HG03159 (cell line): ENCODE measurements at regions not wholly inside any gene's neighbourhood (a gene's known extent, or its start where the extent isn't known, plus 50 kb on each side); places are given as distances from the start of the nearest gene placed in this dataset.
"Not testable (repeated sequence)": the region's sequence is repeated elsewhere in the genome, so short reads cannot be mapped to it uniquely, and the experiment has no call there.

Source experiments
- ATAC-seq: cut with Tn5 transposase; IDR thresholded peaks from one replicate; pipeline ENCODE4 v1.9.1; 2021; ENCODE audit warnings: mild to moderate bottlenecking, moderate library complexity; ENCODE audit not compliant: unreplicated experiment

DNA sequence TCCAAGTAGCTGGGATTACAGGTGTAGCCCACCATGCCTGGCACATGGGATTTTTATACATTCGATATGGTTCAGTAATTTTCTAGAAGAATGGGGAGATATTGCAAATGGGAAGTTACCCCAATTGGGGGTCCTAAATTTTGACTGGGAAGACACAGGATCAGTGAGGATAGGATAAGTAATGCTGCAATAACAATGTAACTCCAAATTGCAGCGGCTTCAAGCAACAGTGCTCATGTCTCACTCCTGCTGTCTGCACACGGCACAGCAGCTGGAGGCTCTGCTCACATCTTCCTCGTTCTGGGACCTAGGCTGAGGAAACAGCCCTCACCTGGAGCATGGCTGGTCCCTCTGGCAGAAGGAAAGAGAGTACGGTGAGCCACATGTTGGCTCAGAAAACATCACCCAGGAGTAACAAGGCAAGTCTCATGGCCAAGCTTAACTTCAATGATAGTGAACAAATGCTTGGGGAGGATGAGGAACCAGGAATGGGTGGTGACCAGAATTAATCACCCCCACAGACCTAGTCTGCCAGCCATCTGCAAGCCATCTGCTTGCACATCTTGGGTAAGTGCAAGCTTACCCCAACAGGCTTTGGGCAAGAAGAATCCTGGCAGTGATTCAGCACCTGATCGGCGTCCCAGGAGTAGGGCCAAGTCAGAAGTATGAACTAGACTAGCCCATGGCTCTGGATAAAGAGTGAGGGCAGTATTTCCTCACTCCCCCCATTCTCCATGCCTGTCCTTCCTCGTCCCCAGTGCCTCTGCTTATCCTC is 229.2 kb downstream of the COPRS start:
- no peak for ATAC-seq

DNA sequence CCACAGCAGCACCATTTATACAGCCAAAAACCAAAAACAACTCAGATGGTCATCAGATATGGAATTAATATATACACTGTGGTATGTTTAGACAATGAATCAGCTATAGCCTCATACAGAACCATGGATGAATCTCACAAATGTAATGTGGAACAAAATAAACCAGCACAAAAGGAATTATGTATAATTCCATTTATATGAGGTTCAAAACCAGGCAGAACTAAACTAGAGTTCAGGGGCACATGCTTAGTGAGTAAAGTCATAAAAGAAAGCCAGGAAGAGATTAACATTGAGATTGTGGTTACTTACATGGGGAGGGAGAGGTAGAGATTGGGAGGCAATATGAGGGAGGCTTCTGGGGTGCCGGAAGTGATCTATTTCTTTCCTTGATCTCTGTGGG is 231.1 kb downstream of the COPRS start:
- no peak for ATAC-seq

DNA sequence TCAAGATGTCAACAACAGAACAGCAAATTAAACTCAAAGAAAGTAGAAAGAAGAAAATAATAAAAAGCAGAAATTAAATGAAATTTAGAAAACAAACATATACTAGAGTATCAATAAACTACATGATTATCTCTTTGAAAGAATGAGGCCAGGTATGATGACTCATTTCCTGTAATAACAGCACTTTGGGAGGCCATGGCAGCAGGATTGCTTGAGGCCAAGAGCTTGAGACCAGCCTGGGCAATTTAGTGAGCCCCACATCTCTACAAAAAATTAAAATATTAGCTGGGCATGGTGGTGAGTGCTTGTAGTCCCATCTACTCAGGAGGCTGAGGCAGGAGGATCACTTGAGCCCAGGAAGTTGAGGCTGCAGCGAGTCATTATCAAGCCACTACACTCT is 232.5 kb downstream of the RAB11FIP4 start:
- ATAC-seq, result no peak

DNA sequence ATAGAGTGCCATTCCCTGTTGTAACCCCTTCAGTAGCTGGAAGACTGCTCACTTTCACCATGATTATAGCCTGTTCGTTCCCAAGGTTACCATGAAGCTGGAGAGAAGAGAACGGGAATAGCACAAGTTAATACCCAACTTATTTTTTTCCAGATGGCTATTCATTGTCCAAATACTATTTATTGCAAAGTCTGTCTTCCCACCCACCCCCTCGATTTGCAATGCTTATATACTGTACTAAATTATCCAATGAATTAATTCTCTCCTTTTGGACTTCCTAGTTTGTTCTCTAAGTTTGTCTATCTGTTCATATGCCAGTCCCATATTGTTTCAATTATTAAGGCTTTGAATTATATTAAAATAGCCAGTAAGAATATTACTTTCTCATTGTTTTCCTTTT is 231.0 kb downstream of the RAB11FIP4 start:
- ATAC-seq, result no peak

DNA sequence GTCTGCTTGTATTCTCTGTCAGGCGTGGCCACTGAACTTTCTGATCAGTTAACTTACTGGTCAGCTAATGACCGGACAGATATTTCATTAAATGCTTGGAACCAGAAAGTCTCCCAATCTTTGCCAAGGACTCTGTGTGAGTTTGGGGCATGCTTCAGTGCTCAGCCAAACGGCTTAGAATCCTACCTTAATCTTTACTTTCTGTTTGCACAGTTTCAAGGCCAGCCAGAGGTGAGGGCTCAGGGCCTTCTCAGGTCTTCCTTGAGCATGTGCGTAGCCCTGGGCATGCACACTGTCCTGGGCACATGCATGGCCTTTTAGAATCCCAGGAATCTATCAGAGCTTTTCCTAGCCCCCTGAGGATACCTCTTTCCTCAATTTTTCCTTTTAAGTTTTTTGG is 230.1 kb downstream of the RAB11FIP4 start:
- no peak for ATAC-seq

DNA sequence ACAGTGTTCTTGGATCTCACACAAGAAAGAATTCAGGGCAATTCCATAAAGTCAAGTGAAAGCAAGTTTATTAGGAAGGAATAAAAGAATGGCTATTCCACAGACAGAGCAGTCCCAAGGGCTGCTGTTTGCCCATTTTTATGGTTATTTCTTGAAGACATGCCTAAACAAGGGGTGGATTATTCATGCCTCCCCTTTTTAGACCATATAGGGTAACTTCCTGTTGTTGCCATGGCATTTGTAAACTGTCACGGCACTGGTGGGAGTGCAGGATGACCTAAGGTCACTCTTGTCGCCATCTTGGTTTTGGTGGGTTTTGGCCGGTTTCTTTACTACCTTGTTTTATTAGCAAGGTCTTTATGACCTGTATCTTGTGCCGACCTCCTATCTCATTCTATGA is 219.6 kb downstream of the RAB11FIP4 start:
- not testable (repeated sequence) for ATAC-seq

DNA sequence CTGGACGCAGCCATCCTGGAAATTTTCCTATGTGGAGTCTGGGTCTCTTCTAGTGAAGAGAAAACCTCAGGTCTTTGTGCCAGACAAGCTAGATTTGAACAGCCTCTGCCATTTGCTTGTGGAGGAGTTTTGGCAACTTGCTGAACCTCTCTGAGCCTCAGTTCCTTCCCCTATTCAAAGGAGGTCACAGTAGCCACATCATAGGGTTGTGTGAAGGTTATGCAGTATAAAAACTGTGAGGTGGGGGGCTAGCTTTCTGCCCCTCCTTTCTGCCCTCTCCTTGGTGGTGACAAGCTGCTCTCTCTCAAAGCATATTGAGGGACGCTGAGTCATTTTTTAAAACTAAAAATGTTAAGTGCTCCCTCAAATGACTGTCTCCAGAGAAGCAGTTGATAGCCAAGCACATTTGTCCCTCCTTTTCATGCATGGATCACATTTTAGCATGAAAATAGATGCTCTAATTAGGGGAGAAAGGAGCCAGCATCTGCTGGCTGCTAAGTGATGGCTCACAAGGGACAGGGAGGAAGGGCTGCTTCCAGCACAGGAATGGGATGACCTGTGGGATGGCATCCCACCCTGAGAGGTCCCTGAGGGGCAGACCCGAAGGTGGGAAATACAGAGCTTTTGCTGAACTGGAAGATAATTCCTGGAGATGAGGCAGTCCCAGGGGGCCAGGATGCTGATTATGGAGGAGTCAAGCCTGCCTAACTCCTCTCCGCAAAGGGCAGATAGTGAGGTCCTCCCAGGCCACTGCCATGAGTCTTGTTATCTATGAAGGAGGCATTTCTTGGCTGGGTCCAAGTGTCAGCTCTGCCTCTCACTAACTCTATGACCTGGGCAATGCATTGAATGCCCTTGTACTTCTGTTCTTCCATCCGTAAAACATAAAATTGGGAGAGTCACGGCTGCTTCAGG is 218.8 kb downstream of the RAB11FIP4 start:
- no peak for ATAC-seq

DNA sequence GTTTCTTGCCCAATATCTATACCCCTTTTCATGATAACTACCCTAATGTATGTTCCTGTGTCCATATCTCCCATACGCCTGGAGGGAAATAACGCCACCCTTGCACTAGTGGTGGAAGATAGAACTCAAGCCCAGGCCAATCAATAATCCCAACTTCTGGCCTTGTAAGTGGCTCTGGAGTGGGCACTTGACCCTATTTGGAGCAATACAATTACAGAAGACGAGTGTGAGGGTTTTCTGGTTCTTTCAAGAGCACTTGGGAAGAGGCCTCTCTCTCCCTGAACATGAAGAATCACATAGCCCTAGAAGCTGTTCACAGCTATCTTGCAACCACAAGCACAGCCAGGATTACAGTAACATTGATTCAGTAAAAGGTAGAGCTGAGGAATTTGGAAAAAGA is 217.9 kb downstream of the RAB11FIP4 start:
- ATAC-seq, result no peak

DNA sequence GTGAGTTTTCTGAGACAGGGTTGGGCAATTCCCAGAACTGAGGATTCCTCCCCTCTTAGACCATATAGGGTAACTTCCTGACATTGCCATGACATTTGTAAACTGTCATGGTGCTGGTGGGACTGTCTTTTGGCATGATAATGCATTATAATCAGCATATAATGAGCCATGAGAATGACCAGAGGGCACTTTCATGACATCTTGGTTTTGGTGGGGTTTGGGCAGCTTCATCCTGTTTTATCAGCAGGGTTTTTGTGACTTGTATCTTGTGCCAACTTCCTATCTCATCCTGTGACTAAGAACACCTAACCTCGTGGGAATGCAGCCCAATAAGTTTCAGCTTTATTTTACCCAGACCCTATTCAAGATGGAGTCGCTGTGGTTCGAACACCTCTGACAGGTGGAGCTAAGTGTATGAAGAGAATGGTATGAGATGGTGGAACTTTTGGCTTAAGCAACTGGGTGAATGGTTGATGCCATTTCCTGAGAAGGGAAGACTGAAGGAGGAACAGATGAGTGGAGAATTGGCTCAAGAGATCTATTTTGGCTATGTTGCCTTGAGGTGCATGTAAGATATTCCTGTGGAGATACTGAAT is 217.3 kb downstream of the RAB11FIP4 start:
- ATAC-seq, result no peak

DNA sequence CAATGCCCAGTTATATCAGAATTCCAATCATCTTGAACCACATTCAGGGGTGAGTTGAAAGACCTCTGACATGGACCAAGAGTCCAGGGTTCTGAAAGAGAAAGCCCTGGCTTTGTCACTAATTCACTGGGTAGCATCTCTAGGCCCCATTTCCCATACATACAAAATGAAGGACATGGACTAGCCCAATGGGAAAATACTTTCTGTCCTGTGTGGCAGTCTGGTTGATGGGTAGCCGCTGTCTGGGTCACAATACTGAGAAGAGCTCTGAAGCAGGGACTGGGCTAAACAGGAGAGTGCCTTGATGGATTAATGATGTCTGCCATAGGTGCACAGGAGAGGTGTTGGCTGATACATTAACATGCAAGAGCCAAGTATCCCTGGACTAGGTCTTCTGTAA is 214.3 kb downstream of the RAB11FIP4 start:
- ATAC-seq, result no peak

DNA sequence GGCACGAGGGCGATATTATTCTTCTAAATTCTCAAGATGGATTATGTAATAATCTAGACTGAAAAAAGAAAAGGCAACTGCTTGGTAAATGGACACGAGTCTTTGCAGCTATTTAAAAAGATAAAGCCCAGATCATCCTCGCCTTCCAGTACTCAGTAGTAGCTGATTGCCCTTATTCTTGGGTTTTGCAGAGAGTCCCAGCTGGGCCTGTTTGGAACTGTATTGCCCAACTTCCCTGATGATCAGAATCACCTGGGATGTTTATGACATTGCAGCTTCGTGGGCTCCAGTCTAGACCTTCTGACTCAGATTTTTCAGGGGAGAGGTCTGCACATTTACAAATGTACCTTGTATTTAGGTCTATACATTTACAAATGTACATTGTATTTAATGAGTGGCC is 213.5 kb downstream of the RAB11FIP4 start:
- ATAC-seq, result no peak

DNA sequence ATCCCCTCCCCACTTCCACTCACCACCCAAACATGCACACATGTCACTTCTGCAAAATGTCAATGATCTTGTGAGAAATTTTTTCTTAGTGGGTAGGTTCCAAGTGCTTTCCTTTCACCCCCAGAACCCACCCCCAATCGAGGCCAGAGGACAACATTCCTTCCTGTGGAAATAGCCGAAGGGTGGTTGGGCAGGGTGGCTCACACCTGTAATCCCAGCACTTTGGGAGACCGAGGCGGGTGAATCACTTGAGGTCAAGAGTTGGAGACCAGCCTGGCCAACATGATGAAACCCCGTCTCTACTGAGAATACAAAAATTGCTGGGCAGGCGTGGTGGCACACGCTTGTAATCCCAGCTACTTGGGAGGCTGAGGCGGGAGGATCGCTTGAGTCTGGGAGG is 208.7 kb downstream of the RAB11FIP4 start:
- ATAC-seq, result not testable (repeated sequence)

DNA sequence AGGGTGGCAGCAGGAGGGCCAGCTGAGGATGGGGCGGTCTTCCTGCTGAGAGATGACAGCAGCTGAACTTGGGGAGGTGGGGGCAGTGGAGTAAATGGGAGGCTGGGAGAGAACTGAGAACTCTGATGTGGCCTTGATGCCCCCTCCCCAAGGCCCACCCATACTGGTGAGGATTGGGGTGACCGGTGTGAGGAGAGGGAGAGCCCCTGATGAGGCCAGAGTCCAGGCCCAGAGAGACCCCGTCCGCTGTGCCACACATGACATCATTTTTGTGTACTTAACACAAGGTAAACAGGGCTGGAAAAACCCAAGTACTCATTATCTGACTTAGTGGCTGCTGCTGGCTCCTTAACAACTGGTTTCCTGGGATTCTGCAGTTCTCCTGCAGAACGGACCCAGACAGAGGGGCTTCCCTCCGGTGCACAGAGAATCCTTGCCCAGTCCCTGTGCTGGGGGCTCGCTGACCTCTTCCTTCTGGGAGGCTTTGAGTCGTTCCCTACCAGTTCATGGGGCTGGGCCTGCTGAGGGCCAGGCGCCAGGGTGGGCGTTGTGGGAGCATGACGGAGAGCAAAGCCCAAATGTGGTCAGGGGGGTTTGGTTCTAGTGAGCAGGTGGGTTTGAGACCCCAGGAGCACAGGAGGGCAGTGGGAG is 207.6 kb downstream of the RAB11FIP4 start:
- no peak for ATAC-seq

DNA sequence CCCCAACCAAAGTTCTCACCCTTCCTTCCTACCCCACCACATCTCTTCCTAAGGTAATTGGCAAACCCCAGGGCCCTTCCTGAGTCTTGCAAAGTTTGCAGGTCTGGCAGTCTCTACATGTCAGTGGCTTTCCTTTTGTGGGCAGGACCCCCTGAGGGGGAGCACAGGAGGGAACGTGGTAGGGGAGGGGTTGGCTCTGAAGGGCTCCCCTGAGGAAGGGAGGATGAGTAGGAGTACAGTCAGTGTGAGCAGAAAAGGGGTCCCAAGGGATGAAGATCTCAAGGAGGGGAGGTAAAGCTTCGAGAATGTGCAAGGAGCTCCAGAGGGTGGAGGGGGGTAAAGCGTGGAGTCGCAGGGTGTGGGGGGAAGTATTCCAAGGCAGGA is 206.9 kb downstream of the RAB11FIP4 start:
- ATAC-seq, result no peak

DNA sequence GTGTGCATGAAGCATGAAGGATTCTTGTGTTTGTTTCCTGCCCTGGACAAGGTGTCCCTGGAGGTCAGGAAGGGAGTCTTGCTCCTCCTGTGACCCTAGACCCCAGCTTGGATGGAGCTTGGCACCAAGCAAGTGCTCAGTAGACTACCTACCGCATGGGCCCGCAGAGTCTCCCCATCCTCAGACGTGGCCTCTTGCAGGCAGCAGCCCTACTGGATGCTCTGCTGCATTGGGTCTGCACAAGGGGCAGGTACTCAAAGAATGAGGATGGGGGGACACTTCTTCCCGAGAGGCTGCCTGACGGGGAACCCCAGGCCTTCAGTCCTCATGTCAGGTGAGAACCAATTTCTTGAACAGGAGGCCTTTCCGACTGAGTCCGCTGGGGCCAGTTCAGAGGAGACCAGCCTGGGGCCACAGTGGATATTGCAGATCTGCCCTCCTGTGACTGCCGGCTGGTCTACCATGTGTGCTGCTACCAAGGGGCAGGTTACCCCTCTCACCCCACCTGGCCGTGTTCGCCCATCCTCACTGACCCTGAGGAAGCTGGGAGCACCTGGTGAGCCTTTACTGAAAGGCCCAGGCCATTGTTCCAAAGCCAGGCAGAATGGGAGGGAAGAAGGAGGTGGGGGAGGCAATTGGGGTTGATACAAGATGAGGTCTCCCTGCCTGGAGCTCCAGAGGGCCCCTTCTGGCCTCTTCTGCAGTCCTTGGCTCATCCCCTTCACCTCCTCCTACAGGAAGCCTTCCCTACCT is 206.3 kb downstream of the RAB11FIP4 start:
- ATAC-seq, result no peak

DNA sequence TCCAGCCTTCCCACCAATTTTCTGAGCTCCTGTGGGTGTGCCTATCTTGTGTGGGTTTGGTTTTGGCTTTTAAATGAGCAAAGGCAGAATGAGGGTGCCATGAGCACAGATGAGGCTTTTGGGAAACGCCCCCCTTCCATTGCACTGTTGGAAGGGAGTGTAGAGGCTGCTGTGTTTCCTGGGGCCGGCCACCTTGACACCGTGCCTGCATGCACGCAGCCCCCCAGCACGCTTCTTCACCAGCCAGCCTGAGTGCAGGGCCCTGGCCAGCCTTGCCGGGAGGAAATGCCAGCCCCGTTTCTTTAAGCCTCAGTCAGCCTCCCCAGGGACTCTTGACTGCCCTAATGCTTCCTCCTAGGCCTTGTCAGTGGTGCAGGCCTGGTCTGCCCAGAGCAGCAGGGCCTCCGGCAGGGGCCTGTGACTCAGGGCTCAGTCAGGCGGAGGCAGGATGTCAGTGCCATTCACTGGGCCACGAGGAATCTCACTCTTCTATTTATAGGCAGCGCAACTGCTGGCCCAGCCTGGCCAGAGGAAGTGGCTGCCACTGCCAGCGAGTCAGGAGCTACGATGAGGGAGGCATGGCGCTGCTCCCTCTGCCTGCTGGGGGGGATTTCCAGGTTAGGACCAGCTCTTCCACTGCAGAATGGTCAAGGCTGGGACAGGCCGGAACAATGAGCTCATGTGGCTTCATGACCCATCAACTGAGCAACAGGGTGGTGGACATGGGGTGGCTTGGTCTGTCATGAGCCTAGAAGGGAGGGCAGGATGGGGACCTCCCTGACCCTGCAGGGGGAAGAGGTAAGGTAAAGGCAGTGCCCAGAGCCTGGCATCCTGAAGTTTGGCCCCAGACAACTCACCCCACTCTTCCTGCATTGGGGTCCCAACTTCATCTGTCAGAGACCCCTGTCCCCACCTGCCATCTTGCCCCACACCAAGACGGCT is 205.2 kb downstream of the RAB11FIP4 start:
- peak; percentile 70 for ATAC-seq

DNA sequence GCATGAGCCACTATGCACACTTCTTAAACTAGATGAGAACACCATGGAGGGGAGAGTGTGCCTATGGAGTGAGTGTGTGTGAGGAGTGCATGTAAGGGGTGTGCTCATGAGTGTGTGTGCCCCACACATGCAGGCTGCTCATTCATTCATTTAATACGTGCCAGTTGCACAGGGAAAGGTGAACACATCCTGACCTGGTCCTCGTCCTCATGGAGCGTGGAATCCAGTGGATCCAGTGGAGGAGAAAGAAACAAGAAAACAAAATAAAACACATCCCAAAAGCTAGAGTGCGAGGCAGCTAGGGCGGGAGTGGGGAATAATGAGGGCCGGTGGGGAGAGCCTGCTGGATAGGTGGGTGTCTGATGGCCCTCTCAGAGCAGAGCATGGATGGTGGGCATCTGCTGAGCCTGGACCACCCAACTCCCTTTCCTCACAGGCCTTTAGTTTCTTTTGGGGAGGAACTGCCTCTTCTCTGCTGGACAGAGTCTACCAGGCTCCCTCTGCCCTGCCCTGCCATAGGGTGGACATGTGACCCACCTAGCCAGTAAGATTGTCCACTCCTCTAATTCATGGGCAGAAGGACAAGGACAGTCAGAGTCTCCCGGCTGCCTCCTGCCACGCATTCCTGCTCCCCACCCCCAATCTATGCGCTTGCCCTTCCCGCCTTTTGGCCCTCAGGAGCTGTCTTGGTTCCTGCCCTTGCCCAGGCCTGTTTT is 204.3 kb downstream of the RAB11FIP4 start:
- ATAC-seq, result no peak

DNA sequence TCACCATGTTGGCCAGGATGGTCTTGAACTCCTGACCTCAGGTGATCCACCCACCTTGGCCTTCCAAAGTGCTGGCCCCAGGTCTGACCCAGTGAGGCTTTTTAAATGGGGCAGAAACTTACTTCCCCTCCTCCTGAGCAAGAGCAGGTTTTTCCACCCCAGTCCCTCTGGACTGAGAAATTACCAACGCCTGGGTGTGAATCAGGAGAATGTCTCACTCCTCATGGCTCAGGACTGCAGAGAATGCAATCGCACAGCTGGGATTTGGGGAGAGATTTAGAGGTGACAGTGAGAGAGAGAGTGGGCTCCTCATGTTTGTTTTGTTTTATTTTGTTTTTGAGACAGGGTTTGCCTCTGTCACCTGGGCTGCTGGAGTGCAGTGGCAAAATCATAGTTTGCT is 203.6 kb downstream of the RAB11FIP4 start:
- ATAC-seq, result no peak

DNA sequence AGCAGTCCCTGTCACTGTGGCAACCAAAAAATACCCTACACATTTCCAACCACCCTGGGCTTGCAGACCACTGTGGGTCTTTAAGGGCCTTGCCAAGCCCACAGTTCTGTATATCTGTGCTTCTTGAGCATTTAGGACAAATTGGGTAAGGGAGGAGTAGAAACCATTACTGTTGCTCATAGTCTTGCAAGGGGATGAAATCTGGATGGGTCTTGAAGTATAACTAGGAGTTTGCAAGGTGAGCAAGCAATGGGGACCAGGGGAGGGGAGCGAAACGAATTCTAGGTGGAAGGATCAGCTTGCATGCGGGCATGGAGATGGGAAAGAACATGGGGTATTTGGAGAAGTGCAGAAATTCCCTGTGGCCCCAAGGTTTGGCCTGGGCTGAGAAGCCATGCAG is 202.9 kb downstream of the RAB11FIP4 start:
- no peak for ATAC-seq
